SK-N-MC (cell line): ENCODE measurements at regions not wholly inside any gene's neighbourhood (a gene's known extent, or its start where the extent isn't known, plus 50 kb on each side); places are given as distances from the start of the nearest gene placed in this dataset.
"Not testable (repeated sequence)": the region's sequence is repeated elsewhere in the genome, so short reads cannot be mapped to it uniquely, and the experiment has no call there.

Source experiments
- DNase-seq: peaks from one replicate; pipeline ENCODE4 v3.0.0-alpha.2; 2011; ENCODE audit warnings: low read depth, low spot score
- H3K27ac ChIP-seq: fragments of 200-600 bp; sonication (generic); 2 replicates; pipeline ENCODE4 v1.5.1; 2016; ENCODE audit warnings: mixed run types
- H3K36me3 ChIP-seq: fragments of 200-600 bp; sonication (generic); 2 replicates; pipeline ENCODE4 v1.6.1; 2017; ENCODE audit warnings: antibody characterized with exemption, low read length, mixed read lengths; ENCODE audit not compliant: insufficient read depth
- H3K4me3 ChIP-seq: fragments of 200-600 bp; sonication (generic); 2 replicates; pipeline ENCODE4 v1.5.1; 2016
- H3K9ac ChIP-seq: fragments of 200-600 bp; sonication (generic); 2 replicates; pipeline ENCODE4 v1.8.0; 2017; ENCODE audit warnings: mixed run types, mixed read lengths; ENCODE audit not compliant: insufficient read length
- H3K9me3 ChIP-seq: fragments of 200-600 bp; sonication (generic); 2 replicates; pipeline ENCODE4 v1.6.1; 2017; ENCODE audit warnings: low read depth, mild to moderate bottlenecking, antibody characterized with exemption, low read length, moderate library complexity, mixed read lengths
- EZH2 ChIP-seq: fragments of 200-600 bp; sonication (generic); IDR thresholded peaks from one replicate; pipeline ENCODE4 v1.6.1; 2017; ENCODE audit warnings: antibody characterized with exemption
- FOXP2 ChIP-seq: optimal IDR thresholded peaks from 2 replicates; pipeline ENCODE3; 2011; ENCODE audit warnings: mild to moderate bottlenecking, moderate library complexity; ENCODE audit not compliant: insufficient read depth; ENCODE audit errors: extremely low read length, control extremely low read depth
- POLR2AphosphoS5 ChIP-seq: IDR thresholded peaks from 2 replicates; pipeline ENCODE4 v1.6.1; 2012; ENCODE audit warnings: mild to moderate bottlenecking, low read depth, low read length, borderline replicate concordance

- no peak overlapping the region for H3K4me3 ChIP-seq
- H3K27ac ChIP-seq, result no peak overlapping the region
- H3K9me3 ChIP-seq, result no peaks in the 10 kb centered on the region
- TF ChIP-seq POLR2AphosphoS5, result no peak
- TF ChIP-seq EZH2, result no peak
- no peak for TF ChIP-seq FOXP2
- no peaks in the 10 kb centered on the region for H3K36me3 ChIP-seq
- no peak overlapping the region for H3K9ac ChIP-seq
- no peak for DNase-seq
Observed at GRCh38 chr6:49198015-49198414, 265.0 kb downstream of the MMUT start.

GRCh38 chr6:49162379-49162778 lies 300.7 kb downstream of the MMUT start:
- not testable (repeated sequence) for H3K9ac ChIP-seq, H3K4me3 ChIP-seq, H3K27ac ChIP-seq, H3K9me3 ChIP-seq, H3K36me3 ChIP-seq, DNase-seq

- Histone ChIP-seq H3K36me3 (no peaks in the 10 kb centered on the region), H3K9me3 (no peaks in the 10 kb centered on the region), H3K9ac (no peak overlapping the region), H3K4me3 (no peak overlapping the region), H3K27ac (no peak overlapping the region)
- TF ChIP-seq FOXP2 (no peak), EZH2 (no peak), POLR2AphosphoS5 (no peak)
- DNase-seq, result no peak
Observed at GRCh38 chr6:49155316-49155715, 307.7 kb downstream of the MMUT start.

GRCh38 chr6:49151957-49152356 lies 311.1 kb downstream of the MMUT start:
- Histone ChIP-seq H3K27ac (no peak overlapping the region), H3K9ac (no peak overlapping the region), H3K9me3 (no peaks in the 10 kb centered on the region), H3K36me3 (no peaks in the 10 kb centered on the region), H3K4me3 (no peak overlapping the region)
- no peak for DNase-seq
- no peak for TF ChIP-seq FOXP2
- no peak for TF ChIP-seq POLR2AphosphoS5
- no peak for TF ChIP-seq EZH2

GRCh38 chr6:49151461-49151860 lies 311.6 kb downstream of the MMUT start:
- no peaks in the 10 kb centered on the region for H3K9me3 ChIP-seq
- H3K4me3 ChIP-seq, result no peak overlapping the region
- TF ChIP-seq EZH2 (no peak), FOXP2 (no peak), POLR2AphosphoS5 (no peak)
- H3K36me3 ChIP-seq, result no peaks in the 10 kb centered on the region
- no peak overlapping the region for H3K27ac ChIP-seq
- DNase-seq, result no peak
- H3K9ac ChIP-seq, result no peak overlapping the region

- no peak overlapping the region for H3K4me3 ChIP-seq
- no peak overlapping the region for H3K9ac ChIP-seq
- no peaks in the 10 kb centered on the region for H3K9me3 ChIP-seq
- no peak for DNase-seq
- no peak overlapping the region for H3K27ac ChIP-seq
- no peak for TF ChIP-seq POLR2AphosphoS5
- TF ChIP-seq FOXP2, result no peak
- TF ChIP-seq EZH2, result no peak
- no peaks in the 10 kb centered on the region for H3K36me3 ChIP-seq
Observed at GRCh38 chr6:49151033-49151432, 312.0 kb downstream of the MMUT start.

- H3K9me3 ChIP-seq, result no peaks in the 10 kb centered on the region
- H3K9ac ChIP-seq, result no peak overlapping the region
- no peaks in the 10 kb centered on the region for H3K36me3 ChIP-seq
- no peak overlapping the region for H3K4me3 ChIP-seq
- TF ChIP-seq FOXP2, result no peak
- TF ChIP-seq POLR2AphosphoS5, result no peak
- no peak for TF ChIP-seq EZH2
- no peak for DNase-seq
- H3K27ac ChIP-seq, result no peak overlapping the region
Observed at GRCh38 chr6:49145280-49145679, 317.8 kb downstream of the MMUT start.

- H3K36me3 ChIP-seq, result no peaks in the 10 kb centered on the region
- DNase-seq, result no peak
- no peak overlapping the region for H3K4me3 ChIP-seq
- TF ChIP-seq EZH2 (no peak), POLR2AphosphoS5 (no peak), FOXP2 (no peak)
- no peaks in the 10 kb centered on the region for H3K9me3 ChIP-seq
- H3K27ac ChIP-seq, result no peak overlapping the region
- H3K9ac ChIP-seq, result no peak overlapping the region
Observed at GRCh38 chr6:49142421-49143151, 320.5 kb downstream of the MMUT start.

GRCh38 chr6:49121970-49122369 lies 341.1 kb downstream of the MMUT start:
- TF ChIP-seq EZH2, result no peak
- no peak for TF ChIP-seq POLR2AphosphoS5
- no peak for TF ChIP-seq FOXP2
- H3K36me3 ChIP-seq, result no peaks in the 10 kb centered on the region
- H3K9me3 ChIP-seq, result no peaks in the 10 kb centered on the region
- no peak overlapping the region for H3K4me3 ChIP-seq
- no peak overlapping the region for H3K9ac ChIP-seq
- no peak overlapping the region for H3K27ac ChIP-seq
- no peak for DNase-seq
